Small intestine (tissue), 7 donors: ENCODE measurements at regions not wholly inside any gene's neighbourhood (a gene's known extent, or its start where the extent isn't known, plus 50 kb on each side); places are given as distances from the start of the nearest gene placed in this dataset.

ENCODE experiments used
- DNase-seq, 2 donors: peaks; one replicate each; pipeline versions ENCODE4 v3.0.0 to v3.0.0-alpha.2; 2013
- FAIRE-seq: peaks from 2 replicates; lab custom pipeline; 2012; peaks lifted over from hg19 to GRCh38; lab: Jason Lieb, UNC
- H3K27ac ChIP-seq, 3 donors: one replicate each; pipeline ENCODE4 v1.5.1; 2013; ENCODE audit warnings: low read length in 2 of 3, mild to moderate bottlenecking in 2 of 3, control low read depth in 1 of 3, inconsistent platforms in 1 of 3, low read depth in 1 of 3, moderate library complexity in 1 of 3
- H3K27me3 ChIP-seq, 3 donors: one replicate each; pipeline ENCODE4 v1.6.1; 2013; ENCODE audit warnings: low read length in 3 of 3, inconsistent platforms in 1 of 3; ENCODE audit not compliant: control insufficient read depth in 3 of 3, insufficient read depth in 3 of 3
- H3K36me3 ChIP-seq, 3 donors: one replicate each; pipeline ENCODE4 v1.6.1; 2013; ENCODE audit warnings: low read length in 3 of 3, inconsistent platforms in 1 of 3, low read depth in 1 of 3, mild to moderate bottlenecking in 1 of 3, moderate library complexity in 1 of 3; ENCODE audit not compliant: control insufficient read depth in 3 of 3, insufficient read depth in 2 of 3
- H3K4me1 ChIP-seq, 3 donors: one replicate each; pipeline ENCODE4 v1.6.1; 2013; ENCODE audit warnings: low read length in 2 of 3, inconsistent platforms in 1 of 3, low read depth in 1 of 3, mild to moderate bottlenecking in 1 of 3, moderate library complexity in 1 of 3; ENCODE audit not compliant: control insufficient read depth in 3 of 3, insufficient read depth in 2 of 3
- H3K4me3 ChIP-seq, 3 donors: one replicate each; pipeline ENCODE4 v1.5.1; 2013; ENCODE audit warnings: low read length in 3 of 3, control low read depth in 1 of 3, inconsistent platforms in 1 of 3, low read depth in 1 of 3, mild to moderate bottlenecking in 1 of 3, moderate library complexity in 1 of 3
- H3K9me3 ChIP-seq, 2 donors: one replicate each; pipeline ENCODE4 v1.6.1; 2013; ENCODE audit warnings: low read depth in 1 of 2, low read length in 1 of 2; ENCODE audit not compliant: control insufficient read depth in 2 of 2, insufficient read depth in 1 of 2
- WGBS, 3 donors: extraction: QIAGEN DNeasy Blood & Tissue Kit; methylation state at CpG; one replicate each; pipeline ENCODE4 v1.1.7; 2013; 5-methylcytosine and 5-hydroxymethylcytosine counted together
- donor health status: healthy with polysubstance abuse.
- donor health status: control.
- donor health status: control.
- donor health status: Bipolar disorder and iron deficiency.
- donor health status: healthy.

- no peak overlapping the region for H3K4me3 ChIP-seq
- no peaks in the 10 kb centered on the region for H3K27me3 ChIP-seq
- no peak overlapping the region for H3K27ac ChIP-seq
- H3K4me1 ChIP-seq: no peaks in the 10 kb centered on the region
- FAIRE-seq (no peak), DNase-seq (peak in 1 of 2 donors; percentile 39)
- 13 to 35% (median 28%) methylated on average over 1 of the region's 1 CpG for WGBS, 3 donors
- H3K9me3 ChIP-seq: no peaks in the 10 kb centered on the region
- no peaks in the 10 kb centered on the region for H3K36me3 ChIP-seq
Measured at GRCh38 chr10:118922226-118922625, 107.3 kb upstream of the NANOS1 start.

- Histone ChIP-seq H3K4me1 (no peaks in the 10 kb centered on the region), H3K27ac (no peak overlapping the region), H3K4me3 (no peak overlapping the region), H3K36me3 (no peaks in the 10 kb centered on the region), H3K27me3 (no peaks in the 10 kb centered on the region), H3K9me3 (no peaks in the 10 kb centered on the region)
- DNase-seq: no peak
- FAIRE-seq: no peak
- WGBS, 3 donors: 77 to 84% (median 84%) methylated on average over 2 of the region's 2 CpGs
Measured at GRCh38 chr10:118922972-118923371, 106.5 kb upstream of the NANOS1 start.

DNA sequence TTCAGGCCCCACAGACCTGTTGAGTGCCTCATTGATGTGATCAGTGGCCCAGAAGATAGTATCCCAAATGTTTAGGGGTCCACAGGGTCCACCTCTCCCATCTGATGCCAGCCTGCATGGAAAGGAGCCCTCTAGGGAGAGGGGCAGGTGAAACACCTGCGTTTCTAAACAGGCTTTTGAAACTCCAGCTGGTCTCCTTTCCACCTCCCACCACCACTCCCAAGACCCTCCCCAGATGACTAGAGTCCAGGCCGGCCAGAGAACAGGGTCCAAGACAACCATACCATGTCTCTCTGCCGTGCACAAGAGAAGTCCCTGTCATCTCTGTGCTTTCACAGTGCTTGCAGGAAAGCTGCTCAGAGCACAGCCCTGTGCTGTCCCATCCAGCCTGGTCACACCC, 105.0 kb upstream of the NANOS1 start:
- Histone ChIP-seq H3K9me3 (no peaks in the 10 kb centered on the region), H3K27ac (no peak overlapping the region), H3K4me1 (no peaks in the 10 kb centered on the region), H3K27me3 (no peaks in the 10 kb centered on the region), H3K36me3 (no peaks in the 10 kb centered on the region), H3K4me3 (no peak overlapping the region)
- WGBS, 3 donors: 52 to 66% (median 64%) methylated on average over 3 of the region's 3 CpGs
- FAIRE-seq: no peak
- DNase-seq: no peak

- FAIRE-seq (no peak), DNase-seq (no peak)
- no peaks in the 10 kb centered on the region for H3K9me3 ChIP-seq
- no peaks in the 10 kb centered on the region for H3K4me1 ChIP-seq
- no peaks in the 10 kb centered on the region for H3K27me3 ChIP-seq
- H3K27ac ChIP-seq: no peak overlapping the region
- no peak overlapping the region for H3K4me3 ChIP-seq
- WGBS, 3 donors: 83 to 91% (median 90%) methylated on average over 8 of the region's 8 CpGs
- no peaks in the 10 kb centered on the region for H3K36me3 ChIP-seq
Measured at GRCh38 chr10:118925404-118926071, 104.0 kb upstream of the NANOS1 start.

- FAIRE-seq: no peak
- H3K27me3 ChIP-seq: no peaks in the 10 kb centered on the region
- WGBS, 3 donors: 78 to 86% (median 79%) methylated on average over 3 of the region's 3 CpGs
Measured at GRCh38 chr10:118926072-118926417, 103.5 kb upstream of the NANOS1 start.

GRCh38 chr10:118926441-118926840, 103.1 kb upstream of the NANOS1 start:
- Histone ChIP-seq H3K27ac (no peak overlapping the region), H3K9me3 (no peaks in the 10 kb centered on the region), H3K4me3 (no peak overlapping the region), H3K36me3 (no peaks in the 10 kb centered on the region), H3K4me1 (no peaks in the 10 kb centered on the region), H3K27me3 (no peaks in the 10 kb centered on the region)
- WGBS, 3 donors: 86 to 95% (median 95%) methylated on average over 6 of the region's 6 CpGs
- no peak for FAIRE-seq
- DNase-seq: no peak

More at GRCh38 chr10:118926072-118926417, 103.5 kb upstream of the NANOS1 start:
- Histone ChIP-seq H3K27ac (no peak overlapping the region), H3K9me3 (no peaks in the 10 kb centered on the region), H3K4me3 (no peak overlapping the region), H3K4me1 (no peaks in the 10 kb centered on the region), H3K36me3 (no peaks in the 10 kb centered on the region)
- no peak for DNase-seq

DNA sequence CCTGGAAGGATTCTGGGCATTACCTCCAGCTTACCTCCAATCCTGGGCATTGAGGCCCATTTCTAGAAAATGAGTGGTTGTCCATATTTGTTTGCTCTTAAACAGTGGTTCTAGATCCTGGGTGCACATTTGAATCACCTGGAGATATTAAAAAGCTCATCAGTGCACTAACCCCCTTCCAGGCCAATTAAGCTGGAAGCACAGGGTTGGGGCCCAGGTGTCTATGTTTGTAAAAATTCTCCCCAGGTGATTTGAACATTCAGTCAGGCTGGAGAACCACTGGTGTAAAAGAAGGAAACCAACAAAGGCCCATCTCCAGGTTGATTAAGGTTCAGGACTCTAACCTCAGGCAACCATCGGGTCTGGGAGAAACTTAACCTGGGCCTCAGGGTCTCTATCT, 102.6 kb upstream of the NANOS1 start:
- no peaks in the 10 kb centered on the region for H3K9me3 ChIP-seq
- FAIRE-seq (no peak), DNase-seq (no peak)
- no peak overlapping the region for H3K27ac ChIP-seq
- H3K36me3 ChIP-seq: no peaks in the 10 kb centered on the region
- H3K4me1 ChIP-seq: no peaks in the 10 kb centered on the region
- H3K27me3 ChIP-seq: no peaks in the 10 kb centered on the region
- WGBS, 3 donors: 85 to 90% (median 87%) methylated on average over 1 of the region's 1 CpG
- no peak overlapping the region for H3K4me3 ChIP-seq

GRCh38 chr10:118927321-118927720, 102.2 kb upstream of the NANOS1 start:
- Histone ChIP-seq H3K27ac (no peak overlapping the region), H3K9me3 (no peaks in the 10 kb centered on the region), H3K4me1 (no peaks in the 10 kb centered on the region), H3K4me3 (no peak overlapping the region), H3K36me3 (no peaks in the 10 kb centered on the region), H3K27me3 (no peaks in the 10 kb centered on the region)
- DNase-seq: no peak
- 48 to 82% (median 65%) methylated on average over 3 of the region's 3 CpGs for WGBS, 3 donors
- FAIRE-seq: no peak

GRCh38 chr10:118930614-118931013, 98.9 kb upstream of the NANOS1 start:
- Histone ChIP-seq H3K27ac (no peak overlapping the region), H3K4me3 (no peak overlapping the region), H3K36me3 (no peaks in the 10 kb centered on the region), H3K9me3 (no peaks in the 10 kb centered on the region), H3K27me3 (no peaks in the 10 kb centered on the region), H3K4me1 (no peaks in the 10 kb centered on the region)
- FAIRE-seq (no peak), DNase-seq (no peak)
- 55 to 85% (median 67%) methylated on average over 1 of the region's 1 CpG for WGBS, 3 donors
